ENCODE measurements at regions not wholly inside any gene's neighbourhood (a gene's known extent, or its start where the extent isn't known, plus 50 kb on each side); places are given as distances from the start of the nearest gene placed in this dataset.
"Not testable (repeated sequence)": the region's sequence is repeated elsewhere in the genome, so short reads cannot be mapped to it uniquely, and the experiment has no call there.

DNA sequence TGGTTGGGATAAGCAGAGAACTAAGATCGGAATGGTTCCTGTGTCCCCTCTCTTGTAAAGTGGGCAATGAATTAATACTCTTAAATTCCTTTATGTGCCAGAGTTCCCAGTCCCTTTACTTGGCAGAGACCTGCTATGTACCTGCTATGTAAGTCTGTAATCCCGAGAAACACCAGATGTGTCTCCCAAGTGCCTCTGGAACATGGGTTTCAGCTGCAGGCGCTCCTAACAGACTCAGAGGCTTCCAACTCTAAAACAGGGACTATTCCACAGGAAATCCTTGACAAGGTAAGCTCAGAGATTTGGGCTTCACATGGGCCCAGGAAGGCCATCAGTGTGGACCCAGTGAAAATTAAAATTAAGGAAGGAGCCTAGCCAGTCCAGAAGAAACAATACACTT, 117.7 kb upstream of the PLCL2 start:
- TF ChIP-seq, protein P1, sequence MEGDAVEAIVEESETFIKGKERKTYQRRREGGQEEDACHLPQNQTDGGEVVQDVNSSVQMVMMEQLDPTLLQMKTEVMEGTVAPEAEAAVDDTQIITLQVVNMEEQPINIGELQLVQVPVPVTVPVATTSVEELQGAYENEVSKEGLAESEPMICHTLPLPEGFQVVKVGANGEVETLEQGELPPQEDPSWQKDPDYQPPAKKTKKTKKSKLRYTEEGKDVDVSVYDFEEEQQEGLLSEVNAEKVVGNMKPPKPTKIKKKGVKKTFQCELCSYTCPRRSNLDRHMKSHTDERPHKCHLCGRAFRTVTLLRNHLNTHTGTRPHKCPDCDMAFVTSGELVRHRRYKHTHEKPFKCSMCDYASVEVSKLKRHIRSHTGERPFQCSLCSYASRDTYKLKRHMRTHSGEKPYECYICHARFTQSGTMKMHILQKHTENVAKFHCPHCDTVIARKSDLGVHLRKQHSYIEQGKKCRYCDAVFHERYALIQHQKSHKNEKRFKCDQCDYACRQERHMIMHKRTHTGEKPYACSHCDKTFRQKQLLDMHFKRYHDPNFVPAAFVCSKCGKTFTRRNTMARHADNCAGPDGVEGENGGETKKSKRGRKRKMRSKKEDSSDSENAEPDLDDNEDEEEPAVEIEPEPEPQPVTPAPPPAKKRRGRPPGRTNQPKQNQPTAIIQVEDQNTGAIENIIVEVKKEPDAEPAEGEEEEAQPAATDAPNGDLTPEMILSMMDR (IDR thresholded peaks at IDR 0.05; ENCODE audit: unreplicated experiment in 3 of 3) = no peak
- no peak overlapping the region for H3K27ac Mint-ChIP-seq
- peaks cover 32% of the 10 kb centered on the region for H3K4me1 Mint-ChIP-seq
- H3K36me3 Mint-ChIP-seq (ENCODE audit: low read depth) = no peaks in the 10 kb centered on the region
- peaks cover 4% of the 10 kb centered on the region for H3K27me3 Mint-ChIP-seq (ENCODE audit: low read depth)
- no peak overlapping the region for H3K4me3 Mint-ChIP-seq
- peaks cover under 1% of the 10 kb centered on the region for H3K9me3 Mint-ChIP-seq

DNA sequence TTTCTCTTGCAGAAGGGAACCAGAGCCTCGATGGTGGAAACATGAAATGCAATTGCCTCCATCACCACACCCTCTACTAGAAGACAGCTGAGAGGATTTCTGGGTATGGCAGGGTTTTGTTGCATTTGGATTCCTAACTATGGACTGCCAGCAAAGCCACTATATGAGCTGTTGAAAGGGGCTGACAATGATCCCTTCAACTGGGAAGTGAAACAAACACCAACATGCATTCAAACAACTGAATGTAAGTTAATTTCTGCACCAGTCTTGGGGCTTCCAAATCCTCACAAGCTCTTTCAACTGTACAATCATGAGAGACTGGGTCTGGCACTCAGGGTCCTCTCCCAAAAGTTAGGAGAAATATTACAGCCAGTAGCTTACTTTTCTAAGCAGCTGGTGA, 116.7 kb upstream of the PLCL2 start:
- H3K9me3 Mint-ChIP-seq = no peaks in the 10 kb centered on the region
- H3K27ac Mint-ChIP-seq = peak overlapping the region in 1 of 3 experiments; percentile 95
- no peak overlapping the region for H3K4me3 Mint-ChIP-seq
- H3K4me1 Mint-ChIP-seq = peaks cover 40% of the 10 kb centered on the region
- TF ChIP-seq, protein P1 (IDR thresholded peaks at IDR 0.05; ENCODE audit: unreplicated experiment in 3 of 3) = no peak
- H3K36me3 Mint-ChIP-seq (ENCODE audit: low read depth) = no peaks in the 10 kb centered on the region
- peaks cover 4% of the 10 kb centered on the region for H3K27me3 Mint-ChIP-seq (ENCODE audit: low read depth)

DNA sequence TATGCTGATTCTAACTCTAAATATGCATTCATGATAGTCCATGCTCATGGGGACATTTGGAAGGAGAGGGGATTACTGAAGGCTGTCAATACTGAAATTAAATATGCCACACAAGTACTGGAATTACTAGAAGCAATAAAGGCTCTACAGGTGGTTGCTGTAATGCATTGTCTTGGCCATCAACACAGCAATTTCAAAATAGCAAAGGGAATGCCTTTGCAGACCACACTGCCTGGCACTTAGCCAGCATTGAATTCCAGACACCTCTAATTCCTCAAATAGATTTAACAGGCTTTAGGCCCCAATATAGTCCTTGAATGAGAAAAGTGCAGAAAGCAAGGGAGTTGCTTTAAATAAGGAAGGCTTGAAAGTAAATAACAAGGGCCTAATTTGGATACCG, 115.8 kb upstream of the PLCL2 start:
- H3K4me1 Mint-ChIP-seq = peaks cover 42% of the 10 kb centered on the region

DNA sequence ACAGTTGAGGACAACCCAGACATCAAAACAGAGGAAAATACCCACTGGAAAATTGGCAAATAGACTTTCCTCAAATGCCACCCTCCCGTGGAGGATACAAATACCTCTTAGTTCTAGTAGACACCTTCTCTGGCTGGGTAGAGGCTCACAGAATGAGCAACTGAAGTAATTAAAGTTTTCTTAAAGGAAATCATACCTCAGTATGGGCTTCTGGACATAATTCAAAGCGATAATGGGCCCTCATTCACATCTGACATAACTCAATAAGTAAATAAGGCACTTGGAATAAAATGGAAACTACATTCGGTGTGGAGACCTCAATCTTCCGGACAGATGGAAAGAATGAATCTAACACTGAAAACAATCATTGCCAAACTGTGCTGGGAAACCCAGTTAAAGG, 115.2 kb upstream of the PLCL2 start:
- Mint-ChIP-seq H3K4me3 (no peak overlapping the region), H3K27me3 (ENCODE audit: low read depth) (peaks cover 4% of the 10 kb centered on the region), H3K27ac (peak overlapping the region; percentile 76 to 95 (median 76)), H3K4me1 (peaks cover 43% of the 10 kb centered on the region), H3K9me3 (no peaks in the 10 kb centered on the region), H3K36me3 (ENCODE audit: low read depth) (no peaks in the 10 kb centered on the region)
- TF ChIP-seq, protein P1 (IDR thresholded peaks at IDR 0.05; ENCODE audit: unreplicated experiment in 3 of 3) = no peak

More for the DNA sequence above, 115.8 kb upstream of the PLCL2 start:
- Mint-ChIP-seq H3K4me3 (no peak overlapping the region), H3K27ac (peak overlapping the region; percentile 76 to 95 (median 76)), H3K36me3 (ENCODE audit: low read depth) (no peaks in the 10 kb centered on the region), H3K27me3 (ENCODE audit: low read depth) (peaks cover 4% of the 10 kb centered on the region), H3K9me3 (no peaks in the 10 kb centered on the region)
- TF ChIP-seq, protein P1 (IDR thresholded peaks at IDR 0.05; ENCODE audit: unreplicated experiment in 3 of 3) = no peak

DNA sequence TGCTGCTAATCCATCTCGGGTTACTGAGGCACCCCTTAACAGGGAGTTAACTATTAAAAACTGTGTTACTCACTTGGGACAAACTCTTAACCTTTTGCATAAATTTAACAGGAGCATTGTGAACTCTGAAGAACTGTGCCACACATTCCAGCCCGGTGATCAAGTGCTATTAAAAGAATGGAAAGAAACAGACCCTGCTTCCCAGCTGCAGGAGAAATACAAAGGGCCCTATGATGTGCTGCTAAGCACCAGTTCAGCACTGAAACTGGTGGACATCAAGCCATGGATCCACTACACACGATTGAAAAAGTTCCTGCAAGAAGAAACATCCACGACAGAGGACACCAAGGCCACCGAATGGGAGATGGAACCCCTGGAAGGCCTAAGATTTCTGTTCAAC, 114.7 kb upstream of the PLCL2 start:
- peak overlapping the region in 1 of 3 experiments; percentile 26 for H3K4me3 Mint-ChIP-seq
- peaks cover 4% of the 10 kb centered on the region for H3K27me3 Mint-ChIP-seq (ENCODE audit: low read depth)
- H3K36me3 Mint-ChIP-seq (ENCODE audit: low read depth) = no peaks in the 10 kb centered on the region
- H3K9me3 Mint-ChIP-seq = no peaks in the 10 kb centered on the region
- TF ChIP-seq, protein P1 (IDR thresholded peaks at IDR 0.05; ENCODE audit: unreplicated experiment in 3 of 3) = no peak
- peaks cover 47% of the 10 kb centered on the region for H3K4me1 Mint-ChIP-seq
- H3K27ac Mint-ChIP-seq = peak overlapping the region; percentile 76 to 95 (median 76)

DNA sequence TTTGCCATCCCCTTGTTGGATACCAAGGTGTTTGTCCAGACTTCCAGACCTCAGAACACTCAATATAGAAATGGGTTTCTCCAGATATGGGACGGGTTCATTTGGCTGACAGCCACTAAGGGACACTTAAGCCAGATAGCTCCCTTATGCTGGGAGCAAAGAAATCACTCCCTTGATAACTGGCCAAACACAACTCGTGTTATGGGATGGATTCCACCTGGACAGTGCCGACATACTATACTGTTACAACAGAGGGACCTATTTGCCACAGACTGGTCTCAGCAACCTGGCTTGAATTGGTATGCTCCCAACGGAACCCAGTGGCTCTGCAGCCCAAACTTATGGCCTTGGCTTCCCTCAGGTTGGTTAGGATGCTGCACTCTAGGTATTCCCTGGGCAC, 114.0 kb upstream of the PLCL2 start:
- Mint-ChIP-seq H3K4me1 (peaks cover 54% of the 10 kb centered on the region), H3K9me3 (no peaks in the 10 kb centered on the region), H3K27ac (peak overlapping the region in 2 of 3 experiments; percentile 76 to 95), H3K27me3 (ENCODE audit: low read depth) (peaks cover under 1% of the 10 kb centered on the region), H3K4me3 (no peak overlapping the region), H3K36me3 (ENCODE audit: low read depth) (no peaks in the 10 kb centered on the region)
- TF ChIP-seq, protein P1 (IDR thresholded peaks at IDR 0.05; ENCODE audit: unreplicated experiment in 3 of 3) = no peak

DNA sequence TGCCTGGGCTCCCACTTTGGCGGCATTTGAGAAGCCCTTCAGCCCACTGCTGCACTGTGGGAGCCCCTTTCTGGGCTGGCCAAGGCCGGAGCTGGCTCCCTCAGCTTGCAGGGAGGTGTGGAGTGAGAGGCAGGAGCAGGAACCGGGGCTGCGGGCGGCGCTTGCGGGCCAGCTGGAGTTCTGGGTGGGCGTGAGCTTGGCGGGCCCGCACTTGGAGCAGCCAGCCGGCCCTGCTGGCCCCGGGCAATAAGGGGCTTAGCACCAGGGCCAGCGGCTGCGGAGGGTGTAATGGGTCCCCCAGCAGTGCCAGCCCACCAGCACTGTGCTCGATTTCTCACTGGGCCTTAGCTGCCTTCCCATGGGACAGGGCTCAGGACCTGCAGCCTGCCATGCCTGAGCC, 111.2 kb upstream of the PLCL2 start:
- peaks cover 59% of the 10 kb centered on the region for H3K4me1 Mint-ChIP-seq
- H3K36me3 Mint-ChIP-seq (ENCODE audit: low read depth); H3K9me3 Mint-ChIP-seq; H3K27me3 Mint-ChIP-seq (ENCODE audit: low read depth); H3K4me3 Mint-ChIP-seq; H3K27ac Mint-ChIP-seq: not testable (repeated sequence)

DNA sequence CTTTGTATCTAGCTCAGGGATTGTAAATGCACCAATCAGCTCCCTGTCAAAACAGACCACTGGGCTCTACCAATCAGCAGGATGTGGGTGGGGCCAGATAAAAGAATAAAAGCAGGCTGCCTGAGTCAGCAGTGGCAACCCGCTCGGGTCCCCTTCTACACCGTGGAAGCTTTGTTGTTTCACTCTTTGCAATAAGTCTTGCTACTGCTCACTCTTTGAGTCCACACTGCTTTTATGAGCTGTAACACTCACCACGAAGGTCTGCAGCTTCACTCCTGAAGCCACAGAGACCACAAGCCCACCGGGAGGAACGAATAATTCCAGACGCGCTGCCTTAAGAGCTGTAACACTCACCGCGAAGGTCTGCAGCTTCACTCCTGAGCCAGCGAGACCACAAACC, 110.2 kb upstream of the PLCL2 start:
- H3K27me3 Mint-ChIP-seq (ENCODE audit: low read depth); H3K36me3 Mint-ChIP-seq (ENCODE audit: low read depth); H3K27ac Mint-ChIP-seq; H3K4me3 Mint-ChIP-seq; H3K9me3 Mint-ChIP-seq: not testable (repeated sequence)
- peaks cover 50% of the 10 kb centered on the region for H3K4me1 Mint-ChIP-seq

All from nephron (organoid).